DMS79 (cell line): ENCODE measurements at regions not wholly inside any gene's neighbourhood (a gene's known extent, or its start where the extent isn't known, plus 50 kb on each side); places are given as distances from the start of the nearest gene placed in this dataset.

Experiments
- DNase-seq: peaks from one replicate; lab custom pipeline; 2025; lab: John Stamatoyannopoulos, UW

GRCh38 chr3:144380849-144381248, 409.2 kb downstream of the DIPK2A start:
- DNase-seq, result no peak

- DNase-seq, result no peak
These were observed 410.0 kb downstream of the DIPK2A start for GRCh38 chr3:144381607-144382006.

GRCh38 chr3:144384241-144384979, 412.8 kb downstream of the DIPK2A start:
- DNase-seq, result no peak

GRCh38 chr3:144390786-144391185, 419.2 kb downstream of the DIPK2A start:
- DNase-seq, result no peak

- DNase-seq, result no peak
These were observed 419.6 kb downstream of the DIPK2A start for GRCh38 chr3:144391236-144391635.

- no peak for DNase-seq
These were observed 422.4 kb downstream of the DIPK2A start for GRCh38 chr3:144394032-144394431.

- DNase-seq, result no peak
These were observed 430.8 kb downstream of the DIPK2A start for GRCh38 chr3:144402430-144402829.

GRCh38 chr3:144403040-144403457, 431.4 kb downstream of the DIPK2A start:
- no peak for DNase-seq

GRCh38 chr3:144407335-144407734, 435.7 kb downstream of the DIPK2A start:
- DNase-seq, result no peak

- DNase-seq, result no peak
These were observed 437.7 kb downstream of the DIPK2A start for GRCh38 chr3:144409319-144409718.

GRCh38 chr3:144413068-144413467, 441.4 kb downstream of the DIPK2A start:
- no peak for DNase-seq

GRCh38 chr3:144415492-144415891, 443.9 kb downstream of the DIPK2A start:
- DNase-seq, result no peak

GRCh38 chr3:144424606-144425005, 453.0 kb downstream of the DIPK2A start:
- no peak for DNase-seq

GRCh38 chr3:144426366-144426765, 454.7 kb downstream of the DIPK2A start:
- no peak for DNase-seq

GRCh38 chr3:144426967-144427366, 455.3 kb downstream of the DIPK2A start:
- no peak for DNase-seq

- DNase-seq, result no peak
These were observed 458.1 kb downstream of the DIPK2A start for GRCh38 chr3:144429719-144430121.

GRCh38 chr3:144431134-144431533, 459.5 kb downstream of the DIPK2A start:
- no peak for DNase-seq

GRCh38 chr3:144433006-144433405, 461.4 kb downstream of the DIPK2A start:
- DNase-seq, result no peak

GRCh38 chr3:144437989-144438388, 466.4 kb downstream of the DIPK2A start:
- DNase-seq, result no peak

- DNase-seq, result no peak
These were observed 472.4 kb downstream of the DIPK2A start for GRCh38 chr3:144444061-144444460.

- no peak for DNase-seq
These were observed 472.9 kb downstream of the DIPK2A start for GRCh38 chr3:144444546-144444945.

GRCh38 chr3:144455841-144456440, 484.3 kb downstream of the DIPK2A start:
- DNase-seq, result no peak

- DNase-seq, result no peak
These were observed 486.1 kb downstream of the DIPK2A start for GRCh38 chr3:144457758-144458157.

- DNase-seq, result no peak
These were observed 486.7 kb downstream of the DIPK2A start for GRCh38 chr3:144458283-144458682.
